ENCODE measurements at regions not wholly inside any gene's neighbourhood (a gene's known extent, or its start where the extent isn't known, plus 50 kb on each side); places are given as distances from the start of the nearest gene placed in this dataset.

GRCh38 chr20:48532028-48532427 is 295.8 kb downstream of the PREX1 start:
- no peak for TF ChIP-seq CTCF (IDR thresholded peaks at IDR 0.05; ENCODE audit: low read depth, low read length, missing control alignments)
- no peak for DNase-seq (ENCODE audit: low read depth)
- H3K4me3 ChIP-seq (ENCODE audit: low read depth, low read length), result no peak overlapping the region

GRCh38 chr20:48531505-48531904 is 296.3 kb downstream of the PREX1 start:
- no peak for DNase-seq (ENCODE audit: low read depth)
- no peak overlapping the region for H3K4me3 ChIP-seq (ENCODE audit: low read depth, low read length)
- no peak for TF ChIP-seq CTCF (IDR thresholded peaks at IDR 0.05; ENCODE audit: low read depth, low read length, missing control alignments)

GRCh38 chr20:48530957-48531356 is 296.8 kb downstream of the PREX1 start:
- TF ChIP-seq CTCF (IDR thresholded peaks at IDR 0.05; ENCODE audit: low read depth, low read length, missing control alignments), result no peak
- DNase-seq (ENCODE audit: low read depth), result no peak
- no peak overlapping the region for H3K4me3 ChIP-seq (ENCODE audit: low read depth, low read length)

- DNase-seq (ENCODE audit: low read depth), result no peak
- no peak for TF ChIP-seq CTCF (IDR thresholded peaks at IDR 0.05; ENCODE audit: low read depth, low read length, missing control alignments)
- H3K4me3 ChIP-seq (ENCODE audit: low read depth, low read length), result no peak overlapping the region
Observed at GRCh38 chr20:48528346-48528745, 299.5 kb downstream of the PREX1 start.

GRCh38 chr20:48527771-48528170 is 300.0 kb downstream of the PREX1 start:
- H3K4me3 ChIP-seq (ENCODE audit: low read depth, low read length), result no peak overlapping the region
- no peak for TF ChIP-seq CTCF (IDR thresholded peaks at IDR 0.05; ENCODE audit: low read depth, low read length, missing control alignments)
- DNase-seq (ENCODE audit: low read depth), result no peak

GRCh38 chr20:48526936-48527335 is 300.9 kb downstream of the PREX1 start:
- DNase-seq (ENCODE audit: low read depth), result no peak
- no peak for TF ChIP-seq CTCF (IDR thresholded peaks at IDR 0.05; ENCODE audit: low read depth, low read length, missing control alignments)

GRCh38 chr20:48525400-48525799 is 302.4 kb downstream of the PREX1 start:
- no peak for DNase-seq (ENCODE audit: low read depth)

More at GRCh38 chr20:48526936-48527335, 300.9 kb downstream of the PREX1 start:
- H3K4me3 ChIP-seq (ENCODE audit: low read depth, low read length), result no peak overlapping the region

More at GRCh38 chr20:48525400-48525799, 302.4 kb downstream of the PREX1 start:
- H3K4me3 ChIP-seq (ENCODE audit: low read depth, low read length), result no peak overlapping the region
- TF ChIP-seq CTCF (IDR thresholded peaks at IDR 0.05; ENCODE audit: low read depth, low read length, missing control alignments), result no peak

Data from GM12864 (cell line).